ENCODE measurements at regions not wholly inside any gene's neighbourhood (a gene's known extent, or its start where the extent isn't known, plus 50 kb on each side); places are given as distances from the start of the nearest gene placed in this dataset.

- TF ChIP-seq EZH2 (IDR thresholded peaks at IDR 0.05; ENCODE audit: low read depth), result no peak
- no peak for TF ChIP-seq CTCF (conservative IDR thresholded peaks at IDR 0.05)
These were observed 171.6 kb downstream of the THBS2 start for GRCh38 chr6:169082093-169082492.
